ENCODE measurements at regions not wholly inside any gene's neighbourhood (a gene's known extent, or its start where the extent isn't known, plus 50 kb on each side); places are given as distances from the start of the nearest gene placed in this dataset.

GRCh38 chr11:10373929-10374328, 69.1 kb downstream of the ADM start:
- no peak overlapping the region for H3K27ac ChIP-seq
- no peak for TF ChIP-seq CTCF (conservative IDR thresholded peaks at IDR 0.05)

- H3K27ac ChIP-seq = no peak overlapping the region
- no peak for TF ChIP-seq CTCF (conservative IDR thresholded peaks at IDR 0.05)
These were observed 69.5 kb downstream of the ADM start for GRCh38 chr11:10374386-10374785.

GRCh38 chr11:10375280-10375971, 70.6 kb downstream of the ADM start:
- no peak for TF ChIP-seq CTCF (conservative IDR thresholded peaks at IDR 0.05)
- no peak overlapping the region for H3K27ac ChIP-seq

- H3K27ac ChIP-seq = no peak overlapping the region
- no peak for TF ChIP-seq CTCF (conservative IDR thresholded peaks at IDR 0.05)
These were observed 71.2 kb downstream of the ADM start for GRCh38 chr11:10376061-10376460.

- TF ChIP-seq CTCF (conservative IDR thresholded peaks at IDR 0.05) = no peak
- H3K27ac ChIP-seq = no peak overlapping the region
These were observed 72.3 kb downstream of the ADM start for GRCh38 chr11:10377183-10377582.

GRCh38 chr11:10378362-10378761, 73.5 kb downstream of the ADM start:
- no peak for TF ChIP-seq CTCF (conservative IDR thresholded peaks at IDR 0.05)
- no peak overlapping the region for H3K27ac ChIP-seq

GRCh38 chr11:10379022-10379421, 74.1 kb downstream of the ADM start:
- no peak overlapping the region for H3K27ac ChIP-seq
- no peak for TF ChIP-seq CTCF (conservative IDR thresholded peaks at IDR 0.05)

All from VCaP (cell line).